A549 (cell line): ENCODE measurements at regions not wholly inside any gene's neighbourhood (a gene's known extent, or its start where the extent isn't known, plus 50 kb on each side); places are given as distances from the start of the nearest gene placed in this dataset.

Experiments used
- ATAC-seq, 2 experiments: fragments of 200-7000 bp in 1 of 2; fragments of >200 bp in 1 of 2; cut with Nextera tagmentation in 1 of 2; cut with Tn5 transposase in 1 of 2; 3 replicates each; pipeline versions ENCODE4 v1.8.0 to v1.9.1; 2018 to 2020; ENCODE audit warnings: mild to moderate bottlenecking in 1 of 2, moderate library complexity in 1 of 2
- CTCF ChIA-PET: fragments of 300-600 bp; sonication (Branson Sonifier 250); formaldehyde crosslinking; extraction: SDS; loops from one replicate; lab custom pipeline; 2021; ENCODE audit warnings: antibody characterized with exemption, inconsistent platforms; lab: Yijun Ruan, JAX
- POLR2A ChIA-PET: fragments of 350-600 bp; formaldehyde crosslinking; extraction: SDS; loops from one replicate; lab custom pipeline; 2021; ENCODE audit warnings: antibody characterized with exemption, inconsistent platforms; lab: Yijun Ruan, JAX
- DNase-seq, 2 experiments: peaks; one replicate each; pipeline versions ENCODE4 v3.0.0 to v3.0.0-alpha.2; 2011 to 2016; ENCODE audit warnings: low read depth in 1 of 2, low spot score in 1 of 2
- FAIRE-seq: peaks from 2 replicates; lab custom pipeline; 2011; peaks lifted over from hg19 to GRCh38; lab: Jason Lieb, UNC
- H3K27ac ChIP-seq, 2 experiments: fragments of >200 bp; sonication (Bioruptor Twin); formaldehyde crosslinking; 3 replicates each; pipeline ENCODE4 v1.5.1; 2016 to 2017
- H3K4me1 ChIP-seq: fragments of >200 bp; sonication (Bioruptor Twin); formaldehyde crosslinking; 3 replicates; pipeline ENCODE4 v1.6.1; 2016
- H3K4me2 ChIP-seq: fragments of >200 bp; sonication (Bioruptor Twin); formaldehyde crosslinking; 3 replicates; pipeline ENCODE4 v1.6.1; 2016
- H3K4me3 ChIP-seq: fragments of >200 bp; sonication (Bioruptor Twin); formaldehyde crosslinking; 3 replicates; pipeline ENCODE4 v1.5.1; 2016
- H3K9me3 ChIP-seq: fragments of >200 bp; sonication (Bioruptor Twin); formaldehyde crosslinking; 3 replicates; pipeline ENCODE4 v1.6.1; 2016
- BHLHE40 ChIP-seq: IDR thresholded peaks from 2 replicates; pipeline ENCODE4 v1.6.1; 2012; ENCODE audit warnings: low read depth, low read length, inconsistent platforms
- CBX2 ChIP-seq: fragments of 200-600 bp; sonication (generic); IDR thresholded peaks from 2 replicates; pipeline ENCODE4 v1.6.1; 2016; ENCODE audit warnings: low read depth, mild to moderate bottlenecking, borderline replicate concordance
- CEBPB ChIP-seq, 2 experiments: fragments of >200 bp in 1 of 2; sonication (Bioruptor Twin) in 1 of 2; formaldehyde crosslinking in 1 of 2; IDR thresholded peaks; 2 replicates each; pipeline ENCODE4 v1.6.1; 2012 to 2016
- CHD4 ChIP-seq: fragments of 200-600 bp; sonication (generic); IDR thresholded peaks from 2 replicates; pipeline ENCODE4 v1.6.1; 2016; ENCODE audit warnings: antibody characterized with exemption, mild to moderate bottlenecking, borderline replicate concordance
- CTCF ChIP-seq: fragments of >200 bp; sonication (Bioruptor Twin); formaldehyde crosslinking; IDR thresholded peaks from 3 replicates; pipeline ENCODE4 v1.5.1; 2016
- FOSB ChIP-seq: fragments of 250-450 bp; sonication (Bioruptor Pico); IDR thresholded peaks from 2 replicates; pipeline ENCODE4 v1.5.0; 2020; ENCODE audit warnings: mild to moderate bottlenecking, moderate library complexity
- FOXS1 ChIP-seq: fragments of 250-450 bp; sonication (Bioruptor Pico); IDR thresholded peaks from 2 replicates; pipeline ENCODE4 v1.5.0; 2020; ENCODE audit warnings: mild to moderate bottlenecking, moderate library complexity
- HDAC2 ChIP-seq: fragments of 200-600 bp; sonication (generic); IDR thresholded peaks from 2 replicates; pipeline ENCODE4 v1.6.1; 2016
- HOXA7 ChIP-seq: fragments of 250-450 bp; sonication (Bioruptor Pico); IDR thresholded peaks from 2 replicates; pipeline ENCODE4 v1.5.0; 2020; ENCODE audit warnings: mild to moderate bottlenecking, moderate library complexity
- JUNB ChIP-seq: fragments of >200 bp; sonication (Bioruptor Twin); formaldehyde crosslinking; IDR thresholded peaks from 2 replicates; pipeline ENCODE4 v1.6.1; 2016
- KDM1A ChIP-seq: fragments of 200-600 bp; sonication (generic); IDR thresholded peaks from 2 replicates; pipeline ENCODE4 v1.6.1; 2016; ENCODE audit warnings: low read depth, mild to moderate bottlenecking
- MAFK ChIP-seq: fragments of 450-650 bp; IDR thresholded peaks from 2 replicates; pipeline ENCODE4 v1.6.1; 2014; ENCODE audit not compliant: partially characterized antibody
- MAX ChIP-seq: IDR thresholded peaks from 2 replicates; pipeline ENCODE4 v1.6.1; 2012
- MYC ChIP-seq: IDR thresholded peaks from 2 replicates; pipeline ENCODE4 v1.6.1; 2012; ENCODE audit warnings: mild to moderate bottlenecking, inconsistent platforms, low read length, improper control_type of control experiment, borderline replicate concordance
- NFE2L2 ChIP-seq: fragments of 150-350 bp; conservative IDR thresholded peaks from 2 replicates; pipeline ENCODE4 v1.6.1; 2014; ENCODE audit warnings: low read length
- POLR2A ChIP-seq: IDR thresholded peaks from 2 replicates; pipeline ENCODE4 v1.6.1; 2012; ENCODE audit warnings: mild to moderate bottlenecking, low read length
- POLR2AphosphoS2 ChIP-seq: conservative IDR thresholded peaks from 2 replicates; pipeline ENCODE4 v1.6.1; 2012; ENCODE audit warnings: low read length, improper control_type of control experiment, inconsistent platforms
- RAD21 ChIP-seq, 2 experiments: fragments of >200 bp in 1 of 2; sonication (Bioruptor Twin) in 1 of 2; formaldehyde crosslinking in 1 of 2; IDR thresholded peaks in 1 of 2; conservative IDR thresholded peaks in 1 of 2; 2 replicates in 1 of 2; 3 replicates in 1 of 2; pipeline ENCODE4 v1.6.1; 2012 to 2018; ENCODE audit warnings: inconsistent platforms in 1 of 2
- RCOR1 ChIP-seq: fragments of 150-350 bp; IDR thresholded peaks from 2 replicates; pipeline ENCODE4 v1.6.1; 2014; ENCODE audit warnings: antibody characterized with exemption, low read length, low read depth
- SMC3 ChIP-seq: fragments of >200 bp; sonication (Bioruptor Twin); formaldehyde crosslinking; IDR thresholded peaks from 3 replicates; pipeline ENCODE4 v1.6.1; 2018; ENCODE audit warnings: inconsistent platforms
- TFCP2L1 ChIP-seq: fragments of 250-450 bp; sonication (Bioruptor Pico); IDR thresholded peaks from 2 replicates; pipeline ENCODE4 v1.5.0; 2021; ENCODE audit warnings: mild to moderate bottlenecking
- ZFP36 ChIP-seq: fragments of 450-650 bp; IDR thresholded peaks from 2 replicates; pipeline ENCODE4 v1.6.1; 2014; ENCODE audit warnings: borderline replicate concordance; ENCODE audit not compliant: partially characterized antibody
- ZNF302 ChIP-seq: fragments of 250-450 bp; sonication (Bioruptor Pico); IDR thresholded peaks from 2 replicates; pipeline ENCODE4 v1.9.0; 2021; ENCODE audit warnings: inconsistent platforms, mild to moderate bottlenecking, moderate library complexity
- ZSCAN20 ChIP-seq: fragments of 250-450 bp; sonication (Bioruptor Pico); IDR thresholded peaks from 2 replicates; pipeline ENCODE4 v1.8.0; 2022; ENCODE audit warnings: mild to moderate bottlenecking, moderate library complexity
- WGBS: methylation state at CpG from one replicate; pipeline ENCODE4 v1.1.6; 2017; ENCODE audit errors: missing lambda C conversion rate; 5-methylcytosine and 5-hydroxymethylcytosine counted together

DNA sequence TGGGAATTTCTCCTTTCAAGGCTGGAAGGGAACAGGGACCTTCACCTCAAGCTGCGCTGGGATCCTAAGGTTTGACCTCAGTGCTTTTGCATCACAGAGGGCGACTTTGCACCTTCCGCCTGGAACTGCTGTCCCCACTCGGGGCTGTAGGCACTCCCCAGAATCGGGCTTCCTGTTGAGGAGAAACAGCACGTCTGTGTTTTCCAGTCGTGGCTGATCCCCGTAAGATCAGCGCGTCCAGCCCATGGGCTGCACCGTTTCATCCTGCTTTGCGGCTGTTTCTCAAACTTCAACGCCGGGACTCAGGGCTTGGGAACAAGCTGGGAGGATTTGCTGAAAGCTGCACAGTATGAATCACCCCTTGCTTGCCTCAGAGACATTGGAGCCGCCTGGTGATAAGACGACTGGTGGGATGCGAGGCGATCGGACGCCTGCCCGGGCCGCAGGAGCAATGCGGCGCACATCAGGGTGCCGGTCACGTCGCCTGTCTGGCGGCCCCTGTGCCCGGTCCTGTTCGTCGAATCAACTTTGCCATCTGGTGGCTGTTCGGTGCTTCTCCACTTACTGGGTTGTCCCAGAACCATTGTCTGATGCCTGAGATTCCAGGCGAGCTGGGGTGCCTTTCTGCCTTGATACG, 53.6 kb upstream of the FRMD1 start:
- Histone ChIP-seq H3K9me3 (no peaks in the 10 kb centered on the region), H3K4me2 (peak overlapping the region; percentile 30; the same call in 2 of the 3 replicates), H3K4me1 (no peaks in the 10 kb centered on the region), H3K4me3 (no peak overlapping the region), H3K27ac (0 out of 6 replicates have a peak overlapping the region, but pooled peaks of 1 of the 2 experiments have one; percentile 8)
- no peak for FAIRE-seq
- ChIA-PET CTCF (interaction anchor here (0.6 to 4.9 kb wide), 30 partner anchors 10 to 753 kb away, joined by 3 to 28 read pairs (median 4); no protein-coding TSS in a partner anchor), POLR2A (no interaction called here)
- DNase-seq = peak; percentile 39 to 49
- ATAC-seq = peak; percentile 72 to 92; a peak in 5 of 6 replicates
- TF ChIP-seq CTCF (peak; percentile 45), HDAC2 (no peak), SMC3 (peak; percentile 68), RAD21 (conservative IDR thresholded peaks at IDR 0.05 in 1 of 2, IDR thresholded peaks at IDR 0.05 in 1 of 2) (peak; percentile 66 to 70)
- WGBS = 78% methylated on average over 14 of the region's 34 CpGs

DNA sequence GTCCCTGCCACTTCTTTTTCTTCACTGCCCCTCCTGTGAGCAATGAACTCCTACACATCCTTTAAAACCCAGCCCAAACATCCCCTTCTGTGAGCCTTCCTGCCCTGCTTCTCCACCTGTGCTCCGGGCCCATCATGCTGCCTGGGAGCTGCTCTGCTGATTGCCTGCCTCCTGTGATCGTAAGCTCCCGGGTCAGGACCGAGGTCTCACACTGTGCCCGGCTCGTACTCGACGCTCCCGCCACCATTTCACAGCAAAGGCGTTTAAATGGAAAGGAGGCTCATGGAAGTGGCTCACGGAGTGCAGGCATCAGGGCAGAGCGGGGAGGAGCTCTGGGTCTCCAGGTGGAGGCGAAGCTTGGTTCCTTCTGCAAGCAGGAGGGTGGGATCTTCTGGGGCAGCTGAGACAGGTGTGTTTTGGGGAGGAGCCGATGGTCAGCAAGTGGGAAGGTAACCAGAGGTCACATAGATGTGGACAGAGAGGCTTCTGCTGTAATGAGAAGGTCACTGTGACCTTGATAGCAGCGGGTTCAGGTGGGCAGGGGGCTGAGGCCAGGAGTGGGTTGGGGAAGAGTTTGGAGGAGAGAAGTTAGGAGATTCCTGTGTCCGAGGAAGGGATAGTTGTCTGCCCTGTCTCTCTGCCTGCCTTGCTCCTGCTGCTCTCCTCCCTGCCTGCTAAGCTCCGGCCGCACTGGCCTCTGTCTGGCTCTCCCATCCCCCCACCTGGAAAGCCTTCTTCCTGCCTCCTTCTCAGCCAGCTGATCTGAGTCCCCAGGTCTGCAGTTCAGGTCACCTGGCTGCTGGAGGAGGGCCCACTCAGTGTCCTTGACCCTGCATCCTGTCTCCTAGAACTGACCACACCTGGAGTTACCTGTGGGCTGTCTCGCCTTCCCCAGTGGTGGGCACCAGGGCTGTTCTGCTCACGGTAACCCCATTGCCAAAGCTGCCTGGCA, 52.7 kb upstream of the FRMD1 start:
- ATAC-seq (no peak), FAIRE-seq (no peak), DNase-seq (no peak)
- no peak overlapping the region for H3K27ac ChIP-seq
- H3K9me3 ChIP-seq = no peaks in the 10 kb centered on the region
- H3K4me2 ChIP-seq = no peak overlapping the region
- CTCF ChIA-PET = interaction anchor here (0.6 to 4.9 kb wide), 16 partner anchors 13 to 754 kb away, joined by 3 to 28 read pairs (median 4); no protein-coding TSS in a partner anchor
- whole genome bisulfite sequencing = 81% methylated on average over 20 of the region's 20 CpGs
- H3K4me1 ChIP-seq = no peaks in the 10 kb centered on the region
- no peak for TF ChIP-seq SMC3
- no peak for TF ChIP-seq ZFP36
- no peak for TF ChIP-seq TFCP2L1 (CRISPR knock-in tag)
- no peak for TF ChIP-seq HOXA7 (CRISPR knock-in tag)
- no peak for TF ChIP-seq RCOR1
- TF ChIP-seq ZNF302 = no peak
- no peak for TF ChIP-seq ZSCAN20
- TF ChIP-seq POLR2AphosphoS2 = no peak
- no peak for TF ChIP-seq KDM1A
- POLR2A ChIA-PET = no interaction called here
- H3K4me3 ChIP-seq = no peak overlapping the region

- Histone ChIP-seq H3K4me1 (no peaks in the 10 kb centered on the region), H3K4me3 (no peak overlapping the region), H3K4me2 (no peak overlapping the region), H3K9me3 (no peaks in the 10 kb centered on the region), H3K27ac (no peak overlapping the region)
- CTCF ChIA-PET = interaction anchor here (0.8 to 4.9 kb wide), 7 partner anchors 12 to 223 kb away, joined by 3 to 28 read pairs (median 4); no protein-coding TSS in a partner anchor
- DNase-seq (no peak), FAIRE-seq (no peak), ATAC-seq (no peak)
- POLR2A ChIA-PET = no interaction called here
- TF ChIP-seq FOXS1 (CRISPR knock-in tag) (no peak), MYC (no peak), SMC3 (no peak), JUNB (no peak), CEBPB (IDR thresholded peaks at IDR 0.05) (no peak), ZFP36 (no peak), CTCF (no peak), MAFK (no peak), CHD4 (no peak), MAX (no peak), RAD21 (conservative IDR thresholded peaks at IDR 0.05 in 1 of 2, IDR thresholded peaks at IDR 0.05 in 1 of 2) (no peak), POLR2A (no peak), TFCP2L1 (CRISPR knock-in tag) (no peak), NFE2L2 (no peak), CBX2 (no peak), BHLHE40 (no peak), KDM1A (no peak), FOSB (CRISPR knock-in tag) (no peak)
- WGBS = 57% methylated on average over 6 of the region's 14 CpGs
Measured at GRCh38 chr6:168130697-168131371, 51.8 kb upstream of the FRMD1 start.
